ENCODE measurements at regions not wholly inside any gene's neighbourhood (a gene's known extent, or its start where the extent isn't known, plus 50 kb on each side); places are given as distances from the start of the nearest gene placed in this dataset.

DNA sequence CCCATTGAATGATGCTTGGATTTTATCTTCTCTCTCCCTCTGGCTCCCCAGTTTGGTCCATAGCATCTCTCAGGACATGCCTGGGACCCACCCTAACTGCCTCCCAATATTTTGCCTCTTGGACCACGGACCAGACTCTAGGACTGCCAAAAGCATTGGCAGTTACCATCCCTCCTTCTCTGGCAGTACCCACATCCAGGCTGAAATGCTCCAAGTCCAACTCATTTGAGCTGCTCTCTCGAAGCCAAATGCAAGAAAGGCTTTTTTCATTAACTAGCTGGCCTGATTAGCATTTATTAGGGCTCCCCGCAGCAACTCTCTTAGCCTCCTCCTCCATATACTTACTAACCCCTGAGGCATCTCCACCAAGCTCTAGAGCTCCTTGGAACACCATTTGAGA is 140.0 kb upstream of the GRIK3 start:
- Histone ChIP-seq H3K9ac (ENCODE audit: low read depth in 1 of 2, low read length in 2 of 2) (no peak overlapping the region), H3K4me3 (ENCODE audit: low read length in 2 of 2) (no peak overlapping the region), H3K27me3 (ENCODE audit: control insufficient read depth in 2 of 2, insufficient read depth in 2 of 2, low read length in 2 of 2) (peaks cover 0 to 3% of the 10 kb centered on the region in 2 donors), H3K36me3 (ENCODE audit: control insufficient read depth in 2 of 2, insufficient read depth in 2 of 2, low read length in 2 of 2) (no peaks in the 10 kb centered on the region), H3K4me1 (ENCODE audit: control insufficient read depth in 2 of 2, insufficient read depth in 2 of 2, low read length in 2 of 2) (no peaks in the 10 kb centered on the region), H3K9me3 (ENCODE audit: control insufficient read depth in 2 of 2, low read length in 2 of 2) (no peaks in the 10 kb centered on the region), H3K27ac (ENCODE audit: low read depth in 2 of 2, low read length in 2 of 2) (no peak overlapping the region)

GRCh38 chr1:37174876-37175275 is 140.6 kb upstream of the GRIK3 start:
- H3K27me3 ChIP-seq (ENCODE audit: control insufficient read depth in 2 of 2, insufficient read depth in 2 of 2, low read length in 2 of 2), result peaks cover 0 to 3% of the 10 kb centered on the region in 2 donors
- no peak overlapping the region for H3K4me3 ChIP-seq (ENCODE audit: low read length in 2 of 2)
- H3K4me1 ChIP-seq (ENCODE audit: control insufficient read depth in 2 of 2, insufficient read depth in 2 of 2, low read length in 2 of 2), result no peaks in the 10 kb centered on the region
- no peak overlapping the region for H3K9ac ChIP-seq (ENCODE audit: low read depth in 1 of 2, low read length in 2 of 2)
- H3K36me3 ChIP-seq (ENCODE audit: control insufficient read depth in 2 of 2, insufficient read depth in 2 of 2, low read length in 2 of 2), result no peaks in the 10 kb centered on the region
- no peak overlapping the region for H3K27ac ChIP-seq (ENCODE audit: low read depth in 2 of 2, low read length in 2 of 2)
- no peaks in the 10 kb centered on the region for H3K9me3 ChIP-seq (ENCODE audit: control insufficient read depth in 2 of 2, low read length in 2 of 2)

DNA sequence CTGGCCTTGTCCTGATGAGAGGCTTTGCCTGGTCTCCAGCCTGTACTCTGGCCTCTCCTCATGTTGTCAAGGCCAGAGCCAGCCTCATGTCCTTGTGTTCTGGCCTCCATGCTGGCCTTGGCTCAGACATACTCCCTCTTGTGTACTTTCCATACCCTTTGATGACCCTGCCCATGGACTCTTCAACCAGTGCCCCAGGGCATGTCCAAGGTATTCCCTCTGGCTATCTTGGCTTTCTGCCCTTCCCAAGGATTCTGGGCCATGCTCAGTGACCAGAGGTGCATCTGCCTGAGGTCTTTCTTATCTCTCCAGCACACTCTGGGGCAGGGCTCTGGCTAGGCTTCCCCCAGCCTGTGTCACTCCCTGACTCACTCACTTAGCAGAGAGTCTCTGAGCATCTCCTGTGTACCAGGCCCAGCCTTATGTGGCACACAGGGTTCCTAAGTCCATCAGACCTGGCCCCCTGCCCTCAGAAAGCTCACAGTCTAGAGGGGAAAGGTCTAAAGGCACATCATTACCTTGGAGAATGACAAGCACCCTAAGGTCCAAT is 141.4 kb upstream of the GRIK3 start:
- Histone ChIP-seq H3K27me3 (ENCODE audit: control insufficient read depth in 2 of 2, insufficient read depth in 2 of 2, low read length in 2 of 2) (peaks cover 0 to 3% of the 10 kb centered on the region in 2 donors), H3K36me3 (ENCODE audit: control insufficient read depth in 2 of 2, insufficient read depth in 2 of 2, low read length in 2 of 2) (no peaks in the 10 kb centered on the region), H3K4me3 (ENCODE audit: low read length in 2 of 2) (no peak overlapping the region), H3K27ac (ENCODE audit: low read depth in 2 of 2, low read length in 2 of 2) (no peak overlapping the region), H3K4me1 (ENCODE audit: control insufficient read depth in 2 of 2, insufficient read depth in 2 of 2, low read length in 2 of 2) (no peaks in the 10 kb centered on the region), H3K9ac (ENCODE audit: low read depth in 1 of 2, low read length in 2 of 2) (no peak overlapping the region), H3K9me3 (ENCODE audit: control insufficient read depth in 2 of 2, low read length in 2 of 2) (no peaks in the 10 kb centered on the region)

DNA sequence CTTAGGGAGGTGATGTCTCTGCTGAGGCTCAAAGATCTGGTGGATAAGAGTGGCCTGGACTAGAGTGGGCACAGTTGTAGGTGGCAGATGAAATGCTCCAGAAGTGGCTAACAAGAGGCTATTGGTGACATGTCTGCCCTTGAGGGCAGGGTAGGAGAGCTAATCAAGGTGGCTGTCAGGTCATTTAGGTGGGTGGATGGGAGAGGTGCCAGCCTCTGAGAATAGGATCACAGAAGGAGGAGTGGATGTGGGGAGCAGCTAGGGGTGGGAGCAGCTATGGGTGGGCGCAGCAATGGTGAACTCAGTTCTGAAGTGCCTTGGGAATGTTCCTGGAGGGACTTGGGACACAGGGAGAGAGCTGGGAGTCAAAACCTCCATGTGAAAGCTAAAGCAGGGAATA is 142.0 kb upstream of the GRIK3 start:
- Histone ChIP-seq H3K36me3 (ENCODE audit: control insufficient read depth in 2 of 2, insufficient read depth in 2 of 2, low read length in 2 of 2) (no peaks in the 10 kb centered on the region), H3K27me3 (ENCODE audit: control insufficient read depth in 2 of 2, insufficient read depth in 2 of 2, low read length in 2 of 2) (peaks cover 0 to 3% of the 10 kb centered on the region in 2 donors), H3K9me3 (ENCODE audit: control insufficient read depth in 2 of 2, low read length in 2 of 2) (no peaks in the 10 kb centered on the region), H3K4me3 (ENCODE audit: low read length in 2 of 2) (no peak overlapping the region), H3K4me1 (ENCODE audit: control insufficient read depth in 2 of 2, insufficient read depth in 2 of 2, low read length in 2 of 2) (no peaks in the 10 kb centered on the region), H3K27ac (ENCODE audit: low read depth in 2 of 2, low read length in 2 of 2) (no peak overlapping the region), H3K9ac (ENCODE audit: low read depth in 1 of 2, low read length in 2 of 2) (no peak overlapping the region)

DNA sequence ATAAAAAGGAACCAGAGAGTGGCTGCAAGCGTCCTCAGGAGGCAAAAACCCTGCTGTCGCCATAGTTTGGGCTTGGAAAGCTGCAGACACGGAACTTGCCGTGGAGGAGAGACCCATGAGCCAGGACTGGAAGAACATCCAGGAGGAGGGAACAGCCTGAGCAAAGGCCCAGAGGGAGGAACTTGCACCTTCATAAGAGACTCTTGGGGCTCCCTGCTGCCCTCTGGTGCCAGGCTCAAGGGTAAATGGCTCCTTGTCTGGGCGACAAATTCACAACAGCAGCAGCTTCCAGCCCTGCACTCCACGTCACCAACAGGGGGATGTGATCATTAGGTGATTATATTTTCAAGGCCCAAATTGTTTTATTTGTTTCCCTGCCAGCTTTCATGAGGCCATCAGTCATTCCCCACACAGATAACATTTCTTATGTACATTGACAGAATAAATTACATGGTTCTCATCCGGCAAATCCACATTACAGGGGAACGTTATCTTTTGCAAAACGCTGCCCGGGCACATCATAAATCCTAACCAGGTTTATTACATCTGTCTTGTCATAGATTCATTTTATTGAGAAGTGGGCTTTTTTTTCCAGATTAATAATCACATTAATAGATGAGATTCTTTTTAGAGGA is 143.0 kb upstream of the GRIK3 start:
- no peak overlapping the region for H3K9ac ChIP-seq (ENCODE audit: low read depth in 1 of 2, low read length in 2 of 2)
- peaks cover 0 to 3% of the 10 kb centered on the region in 2 donors for H3K27me3 ChIP-seq (ENCODE audit: control insufficient read depth in 2 of 2, insufficient read depth in 2 of 2, low read length in 2 of 2)
- no peaks in the 10 kb centered on the region for H3K36me3 ChIP-seq (ENCODE audit: control insufficient read depth in 2 of 2, insufficient read depth in 2 of 2, low read length in 2 of 2)
- no peaks in the 10 kb centered on the region for H3K4me1 ChIP-seq (ENCODE audit: control insufficient read depth in 2 of 2, insufficient read depth in 2 of 2, low read length in 2 of 2)
- no peak overlapping the region for H3K4me3 ChIP-seq (ENCODE audit: low read length in 2 of 2)
- H3K9me3 ChIP-seq (ENCODE audit: control insufficient read depth in 2 of 2, low read length in 2 of 2), result no peaks in the 10 kb centered on the region
- H3K27ac ChIP-seq (ENCODE audit: low read depth in 2 of 2, low read length in 2 of 2), result no peak overlapping the region

GRCh38 chr1:37181425-37181824 is 147.1 kb upstream of the GRIK3 start:
- no peak overlapping the region for H3K27ac ChIP-seq (ENCODE audit: low read depth in 2 of 2, low read length in 2 of 2)

GRCh38 chr1:37184789-37185188 is 150.5 kb upstream of the GRIK3 start:
- H3K27me3 ChIP-seq (ENCODE audit: control insufficient read depth in 2 of 2, insufficient read depth in 2 of 2, low read length in 2 of 2), result no peaks in the 10 kb centered on the region
- H3K4me1 ChIP-seq (ENCODE audit: control insufficient read depth in 2 of 2, insufficient read depth in 2 of 2, low read length in 2 of 2), result no peaks in the 10 kb centered on the region
- no peak overlapping the region for H3K4me3 ChIP-seq (ENCODE audit: low read length in 2 of 2)
- H3K9me3 ChIP-seq (ENCODE audit: control insufficient read depth in 2 of 2, low read length in 2 of 2), result no peaks in the 10 kb centered on the region
- no peaks in the 10 kb centered on the region for H3K36me3 ChIP-seq (ENCODE audit: control insufficient read depth in 2 of 2, insufficient read depth in 2 of 2, low read length in 2 of 2)
- no peak overlapping the region for H3K27ac ChIP-seq (ENCODE audit: low read depth in 2 of 2, low read length in 2 of 2)
- no peak overlapping the region for H3K9ac ChIP-seq (ENCODE audit: low read depth in 1 of 2, low read length in 2 of 2)

More at GRCh38 chr1:37181425-37181824, 147.1 kb upstream of the GRIK3 start:
- no peaks in the 10 kb centered on the region for H3K36me3 ChIP-seq (ENCODE audit: control insufficient read depth in 2 of 2, insufficient read depth in 2 of 2, low read length in 2 of 2)
- H3K9ac ChIP-seq (ENCODE audit: low read depth in 1 of 2, low read length in 2 of 2), result no peak overlapping the region
- no peak overlapping the region for H3K4me3 ChIP-seq (ENCODE audit: low read length in 2 of 2)
- no peaks in the 10 kb centered on the region for H3K4me1 ChIP-seq (ENCODE audit: control insufficient read depth in 2 of 2, insufficient read depth in 2 of 2, low read length in 2 of 2)
- H3K9me3 ChIP-seq (ENCODE audit: control insufficient read depth in 2 of 2, low read length in 2 of 2), result no peaks in the 10 kb centered on the region
- peaks cover 0 to 3% of the 10 kb centered on the region in 2 donors for H3K27me3 ChIP-seq (ENCODE audit: control insufficient read depth in 2 of 2, insufficient read depth in 2 of 2, low read length in 2 of 2)

GRCh38 chr1:37186246-37186756 is 152.0 kb upstream of the GRIK3 start:
- no peaks in the 10 kb centered on the region for H3K36me3 ChIP-seq (ENCODE audit: control insufficient read depth in 2 of 2, insufficient read depth in 2 of 2, low read length in 2 of 2)
- H3K4me3 ChIP-seq (ENCODE audit: low read length in 2 of 2), result no peak overlapping the region
- H3K9me3 ChIP-seq (ENCODE audit: control insufficient read depth in 2 of 2, low read length in 2 of 2), result no peaks in the 10 kb centered on the region
- H3K9ac ChIP-seq (ENCODE audit: low read depth in 1 of 2, low read length in 2 of 2), result no peak overlapping the region
- no peak overlapping the region for H3K27ac ChIP-seq (ENCODE audit: low read depth in 2 of 2, low read length in 2 of 2)
- no peaks in the 10 kb centered on the region for H3K27me3 ChIP-seq (ENCODE audit: control insufficient read depth in 2 of 2, insufficient read depth in 2 of 2, low read length in 2 of 2)
- H3K4me1 ChIP-seq (ENCODE audit: control insufficient read depth in 2 of 2, insufficient read depth in 2 of 2, low read length in 2 of 2), result no peaks in the 10 kb centered on the region

GRCh38 chr1:37189111-37189510 is 154.8 kb upstream of the GRIK3 start:
- Histone ChIP-seq H3K9me3 (ENCODE audit: control insufficient read depth in 2 of 2, low read length in 2 of 2) (no peaks in the 10 kb centered on the region), H3K27ac (ENCODE audit: low read depth in 2 of 2, low read length in 2 of 2) (no peak overlapping the region), H3K4me3 (ENCODE audit: low read length in 2 of 2) (no peak overlapping the region), H3K36me3 (ENCODE audit: control insufficient read depth in 2 of 2, insufficient read depth in 2 of 2, low read length in 2 of 2) (no peaks in the 10 kb centered on the region), H3K9ac (ENCODE audit: low read depth in 1 of 2, low read length in 2 of 2) (no peak overlapping the region), H3K27me3 (ENCODE audit: control insufficient read depth in 2 of 2, insufficient read depth in 2 of 2, low read length in 2 of 2) (no peaks in the 10 kb centered on the region), H3K4me1 (ENCODE audit: control insufficient read depth in 2 of 2, insufficient read depth in 2 of 2, low read length in 2 of 2) (no peaks in the 10 kb centered on the region)

GRCh38 chr1:37197411-37197810 is 163.1 kb upstream of the GRIK3 start:
- Histone ChIP-seq H3K9ac (ENCODE audit: low read depth in 1 of 2, low read length in 2 of 2) (no peak overlapping the region), H3K27me3 (ENCODE audit: control insufficient read depth in 2 of 2, insufficient read depth in 2 of 2, low read length in 2 of 2) (no peaks in the 10 kb centered on the region)

More at GRCh38 chr1:37197411-37197810, 163.1 kb upstream of the GRIK3 start:
- H3K4me1 ChIP-seq (ENCODE audit: control insufficient read depth in 2 of 2, insufficient read depth in 2 of 2, low read length in 2 of 2), result no peaks in the 10 kb centered on the region
- no peak overlapping the region for H3K4me3 ChIP-seq (ENCODE audit: low read length in 2 of 2)
- no peaks in the 10 kb centered on the region for H3K36me3 ChIP-seq (ENCODE audit: control insufficient read depth in 2 of 2, insufficient read depth in 2 of 2, low read length in 2 of 2)
- no peak overlapping the region for H3K27ac ChIP-seq (ENCODE audit: low read depth in 2 of 2, low read length in 2 of 2)
- no peaks in the 10 kb centered on the region for H3K9me3 ChIP-seq (ENCODE audit: control insufficient read depth in 2 of 2, low read length in 2 of 2)

All from mucosa of rectum (tissue), 2 donors.